HG02943 (cell line): ENCODE measurements at regions not wholly inside any gene's neighbourhood (a gene's known extent, or its start where the extent isn't known, plus 50 kb on each side); places are given as distances from the start of the nearest gene placed in this dataset.

Experiments used
- ATAC-seq: cut with Tn5 transposase; IDR thresholded peaks from one replicate; pipeline ENCODE4 v1.9.1; 2021; ENCODE audit warnings: mild to moderate bottlenecking, low read depth, moderate library complexity; ENCODE audit not compliant: unreplicated experiment

DNA sequence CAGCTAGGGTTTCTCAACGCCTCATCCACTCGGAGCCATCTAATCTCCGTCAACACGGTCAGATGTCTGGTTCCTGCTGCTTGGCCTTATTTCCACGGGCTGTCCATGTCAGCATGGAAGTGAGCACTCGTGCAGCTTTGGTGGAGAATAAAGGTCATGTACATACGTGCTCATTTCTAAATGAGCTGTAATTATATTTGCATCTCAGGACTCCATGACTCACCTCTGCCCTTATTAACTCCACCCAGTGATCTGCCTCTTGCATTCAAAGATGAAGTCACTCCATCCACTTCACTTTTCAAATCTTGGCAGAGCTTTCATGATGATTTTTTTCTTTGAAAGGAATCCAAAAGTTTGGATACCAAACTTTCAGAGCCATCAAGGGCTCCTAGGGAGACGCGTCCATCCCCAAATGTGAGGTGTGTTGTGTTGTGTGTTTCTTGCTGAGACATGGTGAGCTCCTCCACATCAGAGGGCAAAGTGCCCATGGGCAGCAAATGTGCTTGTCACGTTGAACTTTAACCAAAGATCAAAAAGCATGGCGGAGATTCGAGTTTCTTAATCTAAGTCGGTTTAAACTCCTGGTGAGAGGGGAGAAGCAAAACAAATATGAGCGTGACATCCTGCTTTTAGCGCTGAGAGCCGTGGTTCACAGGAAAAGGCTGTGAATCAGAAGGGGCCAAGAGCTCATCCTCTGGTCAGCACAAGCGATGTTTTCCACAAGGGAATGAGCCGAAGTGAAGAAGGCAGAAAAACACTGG is 68.6 kb upstream of the ERRFI1 start:
- ATAC-seq, result no peak

DNA sequence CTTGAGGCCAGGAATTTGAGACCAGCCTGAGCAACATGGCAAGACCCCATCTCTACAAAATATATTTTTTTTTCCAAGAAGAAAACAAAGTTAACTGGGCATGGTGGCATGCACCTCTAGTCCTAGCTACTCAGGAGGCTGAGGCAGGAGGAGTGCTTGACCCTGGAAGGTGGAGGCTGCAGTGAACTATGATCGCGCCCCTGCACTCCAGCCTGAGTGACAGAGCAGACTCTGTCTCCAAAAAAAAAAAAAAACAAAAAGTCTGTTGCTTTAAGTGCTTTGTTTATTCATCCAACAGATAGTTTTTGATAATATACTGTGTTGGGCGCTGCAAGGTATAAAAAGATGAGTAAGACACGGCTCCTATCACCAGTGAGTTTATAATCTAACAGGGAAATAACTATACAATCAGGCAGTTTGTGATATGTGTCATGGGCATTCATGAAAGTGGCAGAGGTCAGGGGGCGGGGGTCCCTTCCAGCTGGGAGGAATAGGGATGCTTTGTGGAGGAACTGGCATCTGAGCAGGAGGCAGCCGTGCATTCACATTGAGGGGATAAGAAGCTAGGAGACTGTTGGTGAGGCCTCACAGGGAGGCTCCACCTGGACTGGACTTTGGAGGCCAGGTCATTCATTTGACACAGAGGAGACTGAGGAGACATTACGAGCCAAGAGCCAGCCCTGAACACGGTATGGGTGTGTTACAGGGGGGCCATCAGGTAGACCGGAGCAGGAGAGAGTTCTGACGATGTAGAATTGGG is 67.3 kb upstream of the ERRFI1 start:
- no peak for ATAC-seq

- ATAC-seq, result no peak
Measured at GRCh38 chr1:8092657-8093056, 66.5 kb upstream of the ERRFI1 start.

DNA sequence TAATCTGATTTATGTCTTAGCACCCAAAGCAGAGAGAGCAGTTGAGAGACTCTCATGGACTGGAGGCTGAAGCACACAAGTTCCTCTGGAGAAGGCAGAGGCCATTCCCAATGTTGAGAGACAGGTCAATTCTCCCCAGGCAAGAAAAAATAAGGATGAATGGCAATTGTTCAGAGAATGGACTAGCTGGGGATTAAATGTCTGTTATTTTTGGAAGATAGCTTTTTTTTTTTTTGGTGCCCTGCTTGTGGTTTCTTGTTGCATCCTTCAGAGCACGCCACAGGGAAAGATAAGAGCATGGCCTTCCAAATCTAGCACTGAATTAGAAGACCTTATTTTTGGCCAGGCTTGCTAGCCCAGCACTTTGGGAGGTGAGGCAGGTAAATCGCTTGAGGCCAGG is 65.6 kb upstream of the ERRFI1 start:
- no peak for ATAC-seq

DNA sequence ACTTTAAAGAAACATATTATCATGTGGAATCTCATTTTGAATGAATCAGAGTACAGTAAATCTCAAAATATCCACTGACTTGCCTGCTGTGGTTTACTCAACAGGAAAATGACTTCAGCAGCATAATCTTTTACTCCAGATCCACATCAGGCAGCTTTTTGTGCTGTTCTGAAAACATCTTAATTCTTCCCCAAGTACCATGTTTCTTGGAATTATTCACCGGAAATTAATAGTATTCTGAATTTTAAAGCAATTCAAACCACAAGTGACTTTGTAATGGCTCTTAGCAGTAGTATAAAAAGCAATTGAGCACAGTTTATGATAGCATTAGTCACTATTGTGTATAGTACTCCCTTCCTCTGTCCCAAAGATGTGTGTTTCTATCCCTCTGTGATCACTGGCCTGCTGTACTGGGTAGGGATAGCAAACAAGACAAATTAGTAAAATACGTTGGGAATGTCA is 64.2 kb upstream of the ERRFI1 start:
- ATAC-seq, result no peak

- ATAC-seq, result no peak
Measured at GRCh38 chr1:8089535-8090228, 63.6 kb upstream of the ERRFI1 start.

- ATAC-seq, result no peak
Measured at GRCh38 chr1:8086055-8086454, 59.9 kb upstream of the ERRFI1 start.

GRCh38 chr1:8084913-8085312 is 58.8 kb upstream of the ERRFI1 start:
- ATAC-seq, result no peak

- no peak for ATAC-seq
Measured at GRCh38 chr1:8083739-8084484, 57.8 kb upstream of the ERRFI1 start.

DNA sequence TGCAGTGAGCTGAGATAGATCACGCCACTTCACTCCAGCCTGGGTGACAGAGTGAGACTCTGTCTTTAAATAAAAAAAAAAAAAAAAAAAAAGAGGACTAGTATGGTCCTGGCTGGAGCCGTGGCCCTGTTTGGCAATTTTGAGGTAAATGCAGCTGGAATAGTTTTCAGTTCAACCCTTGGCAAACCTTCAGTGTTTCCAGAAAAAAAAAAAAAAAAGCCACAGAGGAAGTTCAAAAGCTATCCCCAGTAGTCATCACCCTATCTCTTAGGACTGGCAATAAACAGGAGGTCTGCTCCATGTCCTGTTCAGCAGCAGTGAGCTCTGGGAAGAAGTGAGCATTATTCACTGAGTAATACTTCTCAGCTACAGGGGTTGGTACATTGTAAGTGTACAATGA is 56.8 kb upstream of the ERRFI1 start:
- ATAC-seq, result no peak

GRCh38 chr1:8078176-8078671 is 52.1 kb upstream of the ERRFI1 start:
- ATAC-seq, result no peak

- ATAC-seq, result no peak
Measured at GRCh38 chr1:8077602-8078001, 51.5 kb upstream of the ERRFI1 start.

DNA sequence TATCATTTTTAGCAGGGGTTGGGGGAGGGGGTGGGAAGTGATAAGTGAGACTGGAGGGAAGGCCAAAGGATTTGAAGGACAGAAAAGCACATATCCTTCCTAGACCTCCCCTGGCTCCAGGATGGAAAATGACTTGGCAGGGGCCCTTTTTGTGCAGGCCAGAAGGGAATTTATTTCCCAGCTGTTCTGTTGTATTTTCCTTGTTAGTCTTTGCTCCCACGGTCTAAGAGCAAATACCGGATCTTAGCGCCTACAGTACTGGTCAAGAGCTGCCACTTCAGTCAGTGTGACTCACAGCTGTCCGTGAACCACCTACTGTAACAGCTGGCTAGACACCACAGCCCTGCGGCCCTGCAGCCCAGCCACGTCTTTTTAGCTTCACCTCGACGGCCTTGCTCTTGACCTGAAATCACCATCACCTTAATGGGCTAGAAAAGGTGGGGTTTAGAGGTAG is 51.0 kb upstream of the ERRFI1 start:
- ATAC-seq, result no peak

DNA sequence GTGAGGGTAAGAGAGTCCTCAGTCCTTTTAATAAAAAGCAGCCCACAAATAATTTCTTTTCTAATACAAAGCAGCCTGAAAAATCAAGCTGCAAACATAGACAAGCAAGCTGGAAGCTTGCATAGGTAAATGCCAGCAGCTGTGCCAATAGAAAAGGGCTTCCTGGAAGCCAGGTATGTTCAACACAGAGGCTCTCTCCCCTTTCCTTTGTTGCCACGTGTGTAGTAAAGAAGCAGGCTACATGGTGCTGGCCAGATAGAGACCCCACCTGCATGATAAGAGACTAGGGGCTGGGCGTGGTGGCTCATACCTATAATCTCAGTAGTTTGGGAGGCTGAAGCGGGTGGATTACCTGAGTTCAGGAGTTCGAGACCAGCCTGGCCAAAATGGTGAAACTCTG is 50.1 kb upstream of the ERRFI1 start:
- ATAC-seq, result no peak
